ENCODE measurements at regions not wholly inside any gene's neighbourhood (a gene's known extent, or its start where the extent isn't known, plus 50 kb on each side); places are given as distances from the start of the nearest gene placed in this dataset.

GRCh38 chr16:54801057-54801844 is 129.4 kb upstream of the IRX5 start:
- no peak overlapping the region for H3K27ac Mint-ChIP-seq
- no peak overlapping the region for H3K4me3 Mint-ChIP-seq
- DNase-seq, result no peak
- no peaks in the 10 kb centered on the region for H3K9me3 Mint-ChIP-seq
- H3K4me1 Mint-ChIP-seq (ENCODE audit: low read depth), result no peaks in the 10 kb centered on the region
- no peaks in the 10 kb centered on the region for H3K36me3 Mint-ChIP-seq (ENCODE audit: low read depth)
- H3K27me3 Mint-ChIP-seq (ENCODE audit: insufficient read depth), result peaks cover 2% of the 10 kb centered on the region; the same call in 1 of the 2 replicates
- no peak for TF ChIP-seq CTCF (IDR thresholded peaks at IDR 0.05)

GRCh38 chr16:54798267-54798666 is 132.4 kb upstream of the IRX5 start:
- Mint-ChIP-seq H3K36me3 (ENCODE audit: low read depth) (no peaks in the 10 kb centered on the region), H3K27ac (no peak overlapping the region), H3K9me3 (no peaks in the 10 kb centered on the region), H3K4me3 (no peak overlapping the region), H3K4me1 (ENCODE audit: low read depth) (no peaks in the 10 kb centered on the region), H3K27me3 (ENCODE audit: insufficient read depth) (no peaks in the 10 kb centered on the region; the same call in none of the 2 replicates)
- no peak for TF ChIP-seq CTCF (IDR thresholded peaks at IDR 0.05)
- DNase-seq, result no peak

GRCh38 chr16:54796211-54796610 is 134.5 kb upstream of the IRX5 start:
- TF ChIP-seq CTCF (IDR thresholded peaks at IDR 0.05), result no peak
- Mint-ChIP-seq H3K27ac (no peak overlapping the region), H3K36me3 (ENCODE audit: low read depth) (no peaks in the 10 kb centered on the region), H3K9me3 (no peaks in the 10 kb centered on the region), H3K4me3 (no peak overlapping the region), H3K27me3 (ENCODE audit: insufficient read depth) (peaks cover 5% of the 10 kb centered on the region; the same call in 1 of the 2 replicates), H3K4me1 (ENCODE audit: low read depth) (no peaks in the 10 kb centered on the region)
- no peak for DNase-seq

- no peak overlapping the region for H3K4me3 Mint-ChIP-seq
- no peak for DNase-seq
- no peaks in the 10 kb centered on the region for H3K4me1 Mint-ChIP-seq (ENCODE audit: low read depth)
- no peaks in the 10 kb centered on the region for H3K9me3 Mint-ChIP-seq
- no peak overlapping the region for H3K27ac Mint-ChIP-seq
- H3K36me3 Mint-ChIP-seq (ENCODE audit: low read depth), result no peaks in the 10 kb centered on the region
- peaks cover 5% of the 10 kb centered on the region; the same call in 1 of the 2 replicates for H3K27me3 Mint-ChIP-seq (ENCODE audit: insufficient read depth)
- no peak for TF ChIP-seq CTCF (IDR thresholded peaks at IDR 0.05)
These were observed 137.9 kb upstream of the IRX5 start for GRCh38 chr16:54792811-54793210.

GRCh38 chr16:54787045-54787444 is 143.6 kb upstream of the IRX5 start:
- Mint-ChIP-seq H3K27me3 (ENCODE audit: insufficient read depth) (peaks cover 8% of the 10 kb centered on the region), H3K27ac (no peak overlapping the region), H3K9me3 (peaks cover 8% of the 10 kb centered on the region; the same call in 1 of the 2 replicates), H3K4me1 (ENCODE audit: low read depth) (no peaks in the 10 kb centered on the region), H3K36me3 (ENCODE audit: low read depth) (peaks cover 5% of the 10 kb centered on the region; the same call in 1 of the 2 replicates), H3K4me3 (no peak overlapping the region)
- no peak for TF ChIP-seq CTCF (IDR thresholded peaks at IDR 0.05)
- DNase-seq, result no peak

Measured in HFFc6 (cell line).